GM12872 (cell line): ENCODE measurements at regions not wholly inside any gene's neighbourhood (a gene's known extent, or its start where the extent isn't known, plus 50 kb on each side); places are given as distances from the start of the nearest gene placed in this dataset.

Source experiments
- CTCF ChIP-seq: IDR thresholded peaks from 3 replicates; pipeline ENCODE4 v1.5.1; 2011; ENCODE audit warnings: low read depth, mild to moderate bottlenecking, low read length, moderate library complexity; ENCODE audit not compliant: insufficient read depth

GRCh38 chr2:147255812-147256211 is 589.0 kb upstream of the ACVR2A start:
- TF ChIP-seq CTCF, result no peak

GRCh38 chr2:147250652-147251356 is 594.0 kb upstream of the ACVR2A start:
- TF ChIP-seq CTCF, result no peak

DNA sequence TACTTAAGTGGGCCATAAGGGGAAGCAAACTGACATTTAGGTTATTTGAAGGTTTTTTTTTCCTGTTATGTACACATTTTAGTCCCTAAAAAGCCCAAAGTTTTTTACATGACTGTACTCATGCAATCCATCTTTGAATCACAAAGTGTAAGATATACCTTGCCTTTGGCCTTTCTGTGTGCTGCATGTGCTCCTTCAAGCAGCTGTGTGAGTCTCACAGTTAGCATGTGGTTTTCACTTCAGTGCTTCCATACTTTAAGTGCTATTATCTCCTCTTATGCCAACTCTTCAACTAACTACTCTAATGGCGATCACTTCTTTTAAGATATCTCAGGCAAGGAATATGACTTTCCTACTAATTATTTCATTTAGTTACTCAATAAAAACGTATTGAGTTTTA is 597.1 kb upstream of the ACVR2A start:
- no peak for TF ChIP-seq CTCF

GRCh38 chr2:147242445-147242844 is 602.4 kb upstream of the ACVR2A start:
- TF ChIP-seq CTCF, result no peak

GRCh38 chr2:147236601-147237000 is 608.2 kb upstream of the ACVR2A start:
- no peak for TF ChIP-seq CTCF

GRCh38 chr2:147232225-147232669 is 612.6 kb upstream of the ACVR2A start:
- no peak for TF ChIP-seq CTCF

DNA sequence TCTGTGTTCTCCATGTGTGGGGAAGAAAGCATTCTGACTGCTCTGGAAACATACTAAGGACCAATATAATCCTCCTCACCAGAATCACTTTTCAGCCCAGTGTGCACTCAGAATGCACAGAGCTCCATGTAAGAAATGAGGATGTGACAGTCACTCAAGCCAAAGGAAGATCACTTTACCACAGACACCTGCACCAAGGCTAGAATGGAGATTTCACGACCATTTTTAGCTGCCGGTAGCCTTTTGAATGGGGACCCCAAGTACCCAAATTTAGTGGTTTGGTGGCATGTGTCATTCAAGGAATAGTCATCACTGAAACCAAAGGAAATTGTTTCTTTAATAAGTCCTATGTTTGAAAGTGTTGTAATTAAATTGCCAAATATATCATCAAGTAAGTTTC is 613.2 kb upstream of the ACVR2A start:
- no peak for TF ChIP-seq CTCF

GRCh38 chr2:147231081-147231480 is 613.7 kb upstream of the ACVR2A start:
- TF ChIP-seq CTCF, result no peak
